Stimulated activated CD4-positive, alpha-beta T cell treated with anti-CD3 and anti-CD28 coated beads, Interleukin-4, amount 100 ng/mL, for 48 hours (primary cell): ENCODE measurements at regions not wholly inside any gene's neighbourhood (a gene's known extent, or its start where the extent isn't known, plus 50 kb on each side); places are given as distances from the start of the nearest gene placed in this dataset.

Experiments used
- DNase-seq, 2 donors: peaks; one replicate each; pipeline ENCODE4 v3.0.0-alpha.2; 2020; ENCODE audit warnings: low read depth in 2 of 2

DNA sequence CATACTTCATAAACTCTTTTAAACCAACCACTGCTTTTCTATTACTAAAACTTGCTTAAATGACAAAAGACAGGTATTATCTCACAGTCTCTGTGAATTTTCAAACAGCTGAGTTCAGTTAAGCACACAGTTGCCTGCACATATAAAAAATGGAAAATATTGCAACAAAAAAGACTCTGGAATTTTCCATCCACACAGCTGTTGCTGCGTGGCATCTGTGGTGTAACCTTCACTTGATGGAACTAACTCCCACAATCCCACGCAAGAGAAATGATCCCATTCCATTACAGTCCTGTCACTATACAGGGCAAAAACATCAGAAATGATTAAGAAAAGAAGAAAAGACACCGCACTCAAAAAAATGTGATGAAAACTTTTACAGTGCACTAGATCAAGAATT, 149.8 kb upstream of the TBL1X start:
- DNase-seq, result no peak

DNA sequence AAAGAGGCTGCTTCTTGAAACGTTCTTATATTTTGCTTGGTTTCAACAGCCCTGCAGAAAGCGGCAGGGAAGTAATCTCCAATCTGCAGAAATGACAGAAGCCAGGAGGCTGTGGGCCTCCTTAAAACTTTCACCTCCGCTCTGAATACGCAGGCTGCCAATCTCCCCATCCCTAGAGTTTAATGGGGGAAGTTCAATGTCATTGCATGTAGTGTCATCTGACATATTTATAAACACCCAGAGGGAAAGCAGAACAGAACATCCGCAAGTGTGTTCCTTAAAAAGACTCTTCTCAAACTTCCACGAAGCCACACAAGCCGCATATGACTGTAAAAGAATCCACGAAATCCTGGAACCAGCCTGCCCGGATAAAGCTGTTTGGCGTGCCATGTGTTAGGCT, 148.8 kb upstream of the TBL1X start:
- no peak for DNase-seq

DNA sequence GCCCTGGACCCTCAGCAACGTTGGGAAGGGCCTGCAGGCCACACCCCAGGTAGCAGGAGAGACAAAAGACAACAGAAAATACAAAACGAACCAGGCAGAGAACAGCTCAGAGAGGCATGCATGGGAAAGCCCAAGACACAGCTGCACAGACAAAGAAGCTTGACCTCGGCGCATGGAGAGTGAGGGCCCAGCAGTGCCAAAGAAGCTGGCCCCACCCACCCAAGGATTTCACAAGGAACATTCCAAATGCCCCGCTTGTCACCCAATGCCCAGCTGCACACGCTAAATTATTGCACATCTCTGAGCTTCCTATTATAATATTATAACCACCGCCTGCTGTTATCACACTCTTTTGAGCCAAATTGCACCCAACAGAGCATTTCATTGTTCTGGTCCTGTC, 147.7 kb upstream of the TBL1X start:
- DNase-seq, result no peak

DNA sequence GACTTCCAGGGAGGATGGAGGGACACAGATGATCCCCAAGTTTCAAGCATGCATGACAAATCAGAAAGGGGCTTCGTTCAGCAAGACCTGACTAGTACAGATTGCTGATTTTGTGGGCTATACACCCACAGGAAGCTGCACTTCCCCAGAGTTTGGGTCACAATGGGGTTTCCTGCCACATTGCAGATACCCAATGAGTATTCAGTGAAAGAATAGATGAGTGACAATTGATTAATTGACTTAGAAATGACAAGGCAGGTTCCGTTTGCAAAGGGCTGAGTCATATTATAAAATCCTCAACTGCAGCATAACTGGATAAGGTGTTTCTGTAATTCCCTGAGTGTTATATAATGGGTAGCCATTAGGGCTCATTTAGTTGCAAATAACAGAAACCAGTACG, 146.6 kb upstream of the TBL1X start:
- DNase-seq, result no peak

- DNase-seq, result no peak
Measured at GRCh38 chrX:9318766-9319165, 146.1 kb upstream of the TBL1X start.

GRCh38 chrX:9320940-9321339, 143.9 kb upstream of the TBL1X start:
- no peak for DNase-seq

DNA sequence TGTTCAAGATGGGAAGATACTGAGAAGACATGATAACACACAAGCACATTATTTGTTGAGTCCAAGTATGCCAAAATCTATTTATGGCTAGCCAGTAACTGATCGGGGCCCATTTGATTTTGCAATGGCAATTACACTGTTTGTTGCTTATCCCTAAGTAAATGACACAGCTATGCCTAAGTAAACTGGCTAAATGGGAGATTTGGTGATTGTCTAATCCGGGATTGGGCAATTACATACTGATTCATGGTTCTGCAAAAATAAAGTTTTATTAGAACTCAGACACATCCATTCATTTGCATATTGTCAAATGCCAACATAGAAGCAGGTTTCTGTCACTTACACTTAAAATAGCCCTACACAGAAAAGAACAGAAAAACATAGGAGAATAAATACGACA, 140.2 kb upstream of the TBL1X start:
- no peak for DNase-seq

DNA sequence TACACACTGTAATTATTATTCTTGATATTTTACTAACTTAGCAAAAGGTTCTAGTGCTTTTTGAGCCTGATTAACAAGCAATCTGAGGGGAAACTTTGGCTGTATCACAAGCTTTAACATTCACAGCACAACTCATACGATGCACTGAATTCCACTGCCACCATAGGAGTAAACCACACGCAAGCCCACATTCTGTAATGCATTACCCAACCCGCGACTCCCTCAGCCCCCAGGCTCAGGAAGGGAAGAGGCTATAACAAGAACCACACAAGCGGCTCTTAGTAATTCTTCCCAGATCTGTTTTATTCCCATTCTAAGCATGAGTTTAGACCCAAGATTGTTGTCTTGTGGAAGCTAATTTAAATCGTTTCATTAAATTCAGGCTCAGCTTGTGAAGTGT, 138.5 kb upstream of the TBL1X start:
- no peak for DNase-seq

- DNase-seq, result no peak
Measured at GRCh38 chrX:9327086-9327746, 137.6 kb upstream of the TBL1X start.

DNA sequence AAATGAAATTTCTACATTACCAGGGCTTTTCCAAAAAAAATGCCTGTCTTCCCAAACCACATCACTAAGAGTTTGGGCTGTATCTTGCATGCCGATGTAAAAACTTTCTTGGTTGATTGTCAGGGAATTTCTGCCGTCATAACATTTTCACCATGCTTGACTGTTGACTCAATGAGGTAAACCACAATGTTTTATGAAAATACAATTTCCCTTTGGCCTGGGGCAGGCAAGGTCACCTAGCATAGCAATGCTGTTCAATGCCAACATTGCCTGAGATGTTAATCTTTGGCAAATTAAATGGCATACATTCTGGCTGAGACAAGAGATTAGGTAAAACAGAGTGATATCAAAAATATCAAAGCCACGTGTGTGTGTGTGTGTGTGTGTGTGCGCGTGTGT, 137.1 kb upstream of the TBL1X start:
- DNase-seq, result no peak

GRCh38 chrX:9329056-9329455, 135.8 kb upstream of the TBL1X start:
- DNase-seq, result no peak

DNA sequence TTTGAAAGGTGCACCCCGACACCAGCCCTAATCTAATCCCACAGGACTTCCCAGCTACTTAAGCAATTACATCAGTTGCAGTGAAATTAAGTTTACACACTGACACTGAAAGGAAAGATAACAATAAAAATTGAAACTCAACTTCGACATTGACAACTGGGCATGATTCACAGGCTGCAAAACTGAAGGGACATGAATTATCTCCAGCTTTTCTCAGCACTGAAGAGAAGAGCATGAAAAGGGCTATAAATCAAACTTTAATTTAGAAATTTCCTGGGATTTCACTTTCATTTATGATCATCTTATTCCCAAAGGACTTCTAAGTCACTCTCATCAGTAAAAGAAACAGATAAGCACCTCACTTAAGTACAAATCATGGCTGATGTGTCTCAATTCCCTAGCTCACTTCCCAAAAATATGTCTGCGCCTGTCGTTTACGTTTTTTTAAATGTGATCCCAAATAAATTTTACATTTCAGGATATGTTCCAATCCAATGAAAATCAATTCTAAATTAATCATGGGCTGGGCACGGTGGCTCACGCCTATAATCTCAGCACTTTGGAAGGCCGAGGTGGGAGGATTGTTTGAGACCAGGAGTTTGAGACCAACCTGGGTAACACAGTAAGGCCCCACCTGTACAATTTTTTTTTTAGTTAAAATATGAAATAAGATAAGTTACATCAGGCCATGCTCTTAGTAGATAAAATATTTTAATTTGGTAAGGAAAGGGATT, 134.4 kb upstream of the TBL1X start:
- no peak for DNase-seq

DNA sequence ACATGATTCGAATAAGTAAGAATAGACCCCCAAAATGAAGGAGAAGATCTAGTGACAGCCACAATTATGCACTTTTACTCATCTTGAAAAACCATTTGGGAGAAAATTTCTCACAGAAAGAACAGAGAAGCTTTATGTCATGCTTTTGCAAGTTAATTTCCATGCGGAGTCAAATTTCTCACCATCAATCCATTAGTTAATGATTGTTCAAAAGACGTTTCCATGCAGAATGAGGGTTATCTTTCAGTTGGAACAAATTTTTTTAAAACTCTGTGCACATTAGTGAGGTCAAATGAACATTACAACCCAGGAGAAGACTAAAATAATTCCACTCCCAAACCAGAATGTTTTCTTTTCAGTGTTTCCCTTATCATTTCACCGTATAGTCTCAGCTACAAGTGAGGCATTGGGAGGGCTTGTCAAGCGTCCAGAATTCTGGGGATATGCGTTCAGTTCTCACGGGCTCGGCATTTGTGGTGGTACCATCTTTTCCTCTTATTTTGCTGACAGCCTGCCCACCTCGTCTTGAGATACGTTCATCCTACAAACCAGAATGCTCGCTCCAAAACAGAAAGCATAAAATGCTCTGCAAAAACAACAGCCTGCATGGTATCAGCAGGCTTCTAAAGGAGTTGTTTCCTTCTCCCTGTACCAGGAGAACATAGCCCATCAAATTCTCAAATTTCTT, 130.8 kb upstream of the TBL1X start:
- DNase-seq, result no peak

DNA sequence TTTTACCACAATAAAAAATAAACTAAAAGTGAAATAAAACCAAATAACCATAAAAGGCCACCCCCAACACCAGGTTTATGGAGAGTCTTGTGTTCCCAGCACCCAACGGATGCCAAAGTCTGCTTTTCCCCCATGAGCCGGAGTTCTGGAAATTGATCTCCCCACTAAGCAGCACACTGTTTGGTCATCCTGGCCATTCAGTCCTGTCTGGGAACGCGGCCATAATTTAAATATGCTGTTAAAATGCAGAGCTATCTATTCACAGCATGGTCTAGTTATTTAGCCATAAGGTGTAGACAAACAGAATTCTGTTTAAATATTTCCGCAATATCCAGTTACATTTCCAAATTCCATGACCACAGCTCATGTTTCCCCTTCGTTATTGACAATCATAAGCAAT, 129.6 kb upstream of the TBL1X start:
- DNase-seq, result no peak

DNA sequence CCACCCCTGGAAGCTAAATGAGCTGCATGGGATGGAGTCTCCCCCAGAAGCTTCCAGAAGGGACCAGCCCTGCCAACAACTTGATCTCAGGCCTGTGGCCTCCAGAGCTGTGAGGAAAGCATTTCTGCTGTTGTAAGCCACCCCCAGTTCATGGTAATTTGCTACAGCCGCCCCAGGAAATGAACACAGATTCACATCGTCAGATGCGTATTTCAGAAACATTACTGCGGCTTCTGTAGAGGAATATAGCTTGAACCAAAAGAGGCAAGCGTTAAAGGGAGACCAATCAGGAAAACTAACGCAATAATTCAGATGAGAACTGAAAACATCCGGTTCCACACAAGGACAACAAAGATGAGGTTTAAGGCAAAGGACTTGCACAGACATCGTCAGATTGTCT, 128.4 kb upstream of the TBL1X start:
- DNase-seq, result no peak

- no peak for DNase-seq
Measured at GRCh38 chrX:9337046-9337445, 127.8 kb upstream of the TBL1X start.

GRCh38 chrX:9338986-9339385, 125.9 kb upstream of the TBL1X start:
- DNase-seq, result no peak

GRCh38 chrX:9339603-9340491, 125.0 kb upstream of the TBL1X start:
- no peak for DNase-seq

GRCh38 chrX:9340598-9341290, 124.1 kb upstream of the TBL1X start:
- no peak for DNase-seq

DNA sequence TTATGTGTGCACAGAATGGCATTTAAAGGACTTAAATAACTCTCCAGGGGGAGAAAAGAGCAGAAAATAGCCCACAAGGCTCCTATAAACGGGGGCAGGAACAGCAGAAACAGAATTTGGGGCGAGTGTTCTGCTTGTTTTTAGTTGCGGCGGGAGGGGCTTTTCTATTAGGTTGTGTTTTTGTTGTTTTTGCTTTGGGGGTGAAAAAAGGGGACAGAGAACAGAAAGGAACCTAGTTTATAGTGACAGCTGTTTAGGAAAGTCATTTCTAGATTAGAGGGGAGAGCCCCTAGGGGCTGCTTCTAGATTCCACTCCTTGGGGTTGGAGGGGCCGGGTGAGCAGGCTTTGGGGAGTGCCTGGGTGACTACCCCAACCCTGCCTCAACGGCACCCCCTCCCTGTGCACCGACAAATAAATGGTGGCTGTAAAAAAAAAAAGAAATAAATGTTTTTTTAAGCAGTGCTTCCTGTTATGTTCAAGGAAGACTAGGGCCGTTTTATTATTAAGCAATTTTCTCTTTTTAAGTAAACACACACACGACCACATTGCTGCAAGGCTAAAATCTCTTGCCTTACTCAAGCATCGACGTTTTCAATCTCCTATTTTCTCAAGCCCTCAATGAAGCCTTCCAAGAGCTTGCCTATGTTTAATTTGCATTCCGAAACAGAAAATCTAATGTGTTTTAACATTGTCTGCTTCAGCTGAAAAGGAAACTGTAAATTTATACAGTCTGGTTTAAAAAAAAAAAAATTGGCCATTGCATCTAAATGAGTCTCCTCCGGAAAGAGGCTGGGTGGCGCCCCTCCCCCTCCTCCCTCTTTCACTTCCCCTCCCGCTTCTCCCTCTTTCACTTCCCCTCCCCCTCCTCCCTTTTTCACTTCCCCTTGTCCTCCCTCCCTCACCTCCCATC, 123.3 kb upstream of the TBL1X start:
- peak; percentile 37 to 55 for DNase-seq
